Stimulated activated CD8-positive, alpha-beta memory T cell treated with anti-CD3 and anti-CD28 coated beads, Interleukin-12 subunit alpha, Interleukin-12 subunit beta, amount 100 ng/mL, for 1 hour (primary cell): ENCODE measurements at regions not wholly inside any gene's neighbourhood (a gene's known extent, or its start where the extent isn't known, plus 50 kb on each side); places are given as distances from the start of the nearest gene placed in this dataset.
"Not testable (repeated sequence)": the region's sequence is repeated elsewhere in the genome, so short reads cannot be mapped to it uniquely, and the experiment has no call there.

Experiments used
- DNase-seq: peaks from one replicate; pipeline ENCODE4 v3.0.0-alpha.2; 2020; ENCODE audit warnings: low read depth

GRCh38 chr4:77446601-77447000 is 159.0 kb upstream of the CXCL13 start:
- no peak for DNase-seq

GRCh38 chr4:77449171-77449570 is 156.4 kb upstream of the CXCL13 start:
- no peak for DNase-seq

- DNase-seq, result no peak
These were observed 155.6 kb upstream of the CXCL13 start for GRCh38 chr4:77450006-77450405.

GRCh38 chr4:77451530-77451929 is 154.1 kb upstream of the CXCL13 start:
- DNase-seq, result no peak

- not testable (repeated sequence) for DNase-seq
These were observed 153.5 kb upstream of the CXCL13 start for GRCh38 chr4:77452117-77452516.

- DNase-seq, result no peak
These were observed 151.7 kb upstream of the CXCL13 start for GRCh38 chr4:77453911-77454310.

- no peak for DNase-seq
These were observed 150.8 kb upstream of the CXCL13 start for GRCh38 chr4:77454858-77455257.

- not testable (repeated sequence) for DNase-seq
These were observed 141.5 kb upstream of the CXCL13 start for GRCh38 chr4:77464100-77464499.

- DNase-seq, result no peak
These were observed 140.3 kb upstream of the CXCL13 start for GRCh38 chr4:77465271-77465670.

- DNase-seq, result no peak
These were observed 139.2 kb upstream of the CXCL13 start for GRCh38 chr4:77466430-77466829.

- no peak for DNase-seq
These were observed 133.7 kb upstream of the CXCL13 start for GRCh38 chr4:77471821-77472495.

GRCh38 chr4:77473509-77473908 is 132.1 kb upstream of the CXCL13 start:
- no peak for DNase-seq

- no peak for DNase-seq
These were observed 123.8 kb upstream of the CXCL13 start for GRCh38 chr4:77481856-77482255.

GRCh38 chr4:77488882-77489281 is 116.7 kb upstream of the CXCL13 start:
- DNase-seq, result no peak

GRCh38 chr4:77493120-77493752 is 112.4 kb upstream of the CXCL13 start:
- DNase-seq, result no peak

GRCh38 chr4:77493829-77494551 is 111.6 kb upstream of the CXCL13 start:
- no peak for DNase-seq

GRCh38 chr4:77496457-77496856 is 109.2 kb upstream of the CXCL13 start:
- DNase-seq, result no peak

- DNase-seq, result no peak
These were observed 104.8 kb upstream of the CXCL13 start for GRCh38 chr4:77500801-77501200.

- DNase-seq, result no peak
These were observed 104.4 kb upstream of the CXCL13 start for GRCh38 chr4:77501240-77501639.

GRCh38 chr4:77501851-77502250 is 103.8 kb upstream of the CXCL13 start:
- DNase-seq, result no peak

- no peak for DNase-seq
These were observed 101.2 kb upstream of the CXCL13 start for GRCh38 chr4:77504407-77504806.

- no peak for DNase-seq
These were observed 100.2 kb upstream of the CXCL13 start for GRCh38 chr4:77505275-77505957.

- no peak for DNase-seq
These were observed 99.7 kb upstream of the CXCL13 start for GRCh38 chr4:77505958-77506319.
